ENCODE measurements at regions not wholly inside any gene's neighbourhood (a gene's known extent, or its start where the extent isn't known, plus 50 kb on each side); places are given as distances from the start of the nearest gene placed in this dataset.

GRCh38 chr4:59630235-59630634 lies 1569.9 kb upstream of the ADGRL3 start:
- Histone ChIP-seq H3K4me2 (ENCODE audit: insufficient read depth, low read length) (no peak overlapping the region), H2AFZ (ENCODE audit: low read depth, low read length) (no peak overlapping the region), H3K9me1 (replicated peaks; ENCODE audit: control insufficient read depth, extremely low read depth, insufficient read depth, low read length) (no peaks in the 10 kb centered on the region), H3K36me3 (ENCODE audit: control insufficient read depth in 2 of 2, extremely low read depth in 1 of 2, insufficient read depth in 2 of 2, low read length in 2 of 2) (no peaks in the 10 kb centered on the region), H3K79me2 (ENCODE audit: control insufficient read depth, insufficient read depth, low read length) (no peaks in the 10 kb centered on the region), H3K9me3 (replicated peaks; ENCODE audit: control insufficient read depth, insufficient read depth, low read length) (peaks cover 2% of the 10 kb centered on the region), H4K20me1 (replicated peaks; ENCODE audit: control insufficient read depth, extremely low read depth, insufficient read depth, low read length) (no peaks in the 10 kb centered on the region), H3K4me1 (ENCODE audit: control insufficient read depth, extremely low read depth, insufficient read depth, low read length) (no peaks in the 10 kb centered on the region), H3K4me3 (replicated peaks in 1 of 3; ENCODE audit: insufficient read depth in 1 of 3, low read depth in 1 of 3, low read length in 3 of 3) (no peak overlapping the region), H3K27me3 (ENCODE audit: control insufficient read depth in 2 of 2, insufficient read depth in 2 of 2, low read length in 2 of 2) (no peaks in the 10 kb centered on the region), H3K27ac (ENCODE audit: insufficient read depth, low read depth, low read length) (no peak overlapping the region), H3K9ac (replicated peaks; ENCODE audit: extremely low read depth, insufficient read depth, low read length) (no peak overlapping the region)
- no peak for DNase-seq (ENCODE audit: low read depth, low spot score)
- no TSS peak for BruUV-seq (replicated peaks)
- TF ChIP-seq POLR2AphosphoS5 (IDR thresholded peaks at IDR 0.05; ENCODE audit: insufficient read depth, low read depth, low read length) (no peak), GATA2 (IDR thresholded peaks at IDR 0.05; ENCODE audit: insufficient read depth, insufficient read length, low read depth, low read length) (no peak), FOS (IDR thresholded peaks at IDR 0.05; ENCODE audit: borderline replicate concordance, insufficient read depth, low read length) (no peak), MAX (IDR thresholded peaks at IDR 0.05; ENCODE audit: insufficient read depth, insufficient read length) (no peak)
- dilution Hi-C loops (cut with MboI; ENCODE audit: extremely low pct_ligation_motif_present, low sequenced_read_pairs) (no loop called here), intact Hi-C loops (cut with micrococcal nuclease) (no loop called here)
- FAIRE-seq, result no peak
- ChIA-PET POLR2A (no interaction called here), CTCF (no interaction called here)

GRCh38 chr4:59630922-59631321 lies 1569.2 kb upstream of the ADGRL3 start:
- Histone ChIP-seq H3K9ac (replicated peaks; ENCODE audit: extremely low read depth, insufficient read depth, low read length) (no peak overlapping the region), H3K79me2 (ENCODE audit: control insufficient read depth, insufficient read depth, low read length) (no peaks in the 10 kb centered on the region), H3K27me3 (ENCODE audit: control insufficient read depth in 2 of 2, insufficient read depth in 2 of 2, low read length in 2 of 2) (no peaks in the 10 kb centered on the region), H3K9me1 (replicated peaks; ENCODE audit: control insufficient read depth, extremely low read depth, insufficient read depth, low read length) (no peaks in the 10 kb centered on the region), H3K4me3 (replicated peaks in 1 of 3; ENCODE audit: insufficient read depth in 1 of 3, low read depth in 1 of 3, low read length in 3 of 3) (no peak overlapping the region), H3K36me3 (ENCODE audit: control insufficient read depth in 2 of 2, extremely low read depth in 1 of 2, insufficient read depth in 2 of 2, low read length in 2 of 2) (no peaks in the 10 kb centered on the region), H3K4me2 (ENCODE audit: insufficient read depth, low read length) (no peak overlapping the region), H3K9me3 (replicated peaks; ENCODE audit: control insufficient read depth, insufficient read depth, low read length) (peaks cover 2% of the 10 kb centered on the region), H3K4me1 (ENCODE audit: control insufficient read depth, extremely low read depth, insufficient read depth, low read length) (no peaks in the 10 kb centered on the region), H2AFZ (ENCODE audit: low read depth, low read length) (no peak overlapping the region), H4K20me1 (replicated peaks; ENCODE audit: control insufficient read depth, extremely low read depth, insufficient read depth, low read length) (no peaks in the 10 kb centered on the region), H3K27ac (ENCODE audit: insufficient read depth, low read depth, low read length) (no peak overlapping the region)
- no TSS peak for BruUV-seq (replicated peaks)
- intact Hi-C loops (cut with micrococcal nuclease), result no loop called here
- FAIRE-seq (no peak), DNase-seq (ENCODE audit: low read depth, low spot score) (no peak)
- TF ChIP-seq POLR2AphosphoS5 (IDR thresholded peaks at IDR 0.05; ENCODE audit: insufficient read depth, low read depth, low read length), result no peak
- TF ChIP-seq FOS (IDR thresholded peaks at IDR 0.05; ENCODE audit: borderline replicate concordance, insufficient read depth, low read length), result no peak
- no peak for TF ChIP-seq MYC (IDR thresholded peaks at IDR 0.05; ENCODE audit: low read depth, low read length)
- no peak for TF ChIP-seq MAX (IDR thresholded peaks at IDR 0.05; ENCODE audit: insufficient read depth, insufficient read length)
- no peak for TF ChIP-seq CTCF (IDR thresholded peaks at IDR 0.05; ENCODE audit: extremely low read depth in 1 of 2, insufficient read depth in 1 of 2, low read depth in 1 of 2, low read length in 2 of 2)
- TF ChIP-seq POLR2A (IDR thresholded peaks at IDR 0.05; ENCODE audit: low read depth, low read length), result no peak
- no peak for TF ChIP-seq EZH2 (IDR thresholded peaks at IDR 0.05; ENCODE audit: borderline replicate concordance, low read depth, low read length, severe bottlenecking)
- no peak for TF ChIP-seq JUN (IDR thresholded peaks at IDR 0.05; ENCODE audit: borderline replicate concordance, insufficient read depth, insufficient read length, low read depth)
- TF ChIP-seq GATA2 (IDR thresholded peaks at IDR 0.05; ENCODE audit: insufficient read depth, insufficient read length, low read depth, low read length), result no peak
- ChIA-PET POLR2A (no interaction called here), CTCF (no interaction called here)
- dilution Hi-C loops (cut with MboI; ENCODE audit: extremely low pct_ligation_motif_present, low sequenced_read_pairs), result no loop called here
